Sigmoid colon (tissue), 4 donors: ENCODE measurements at regions not wholly inside any gene's neighbourhood (a gene's known extent, or its start where the extent isn't known, plus 50 kb on each side); places are given as distances from the start of the nearest gene placed in this dataset.

Source experiments
- CTCF ChIP-seq, 4 experiments: fragments of 450-650 bp in 3 of 4; fragments of 200-600 bp in 1 of 4; IDR thresholded peaks; one replicate each; pipeline ENCODE4 v1.5.1; 2016 to 2019; ENCODE audit warnings: antibody characterized with exemption in 4 of 4, mild to moderate bottlenecking in 3 of 4, moderate library complexity in 2 of 4
- EP300 ChIP-seq, 4 donors: sonication (generic); formaldehyde crosslinking; IDR thresholded peaks; one replicate each; pipeline ENCODE4 v1.6.1; 2017; ENCODE audit warnings: antibody characterized with exemption in 4 of 4
- POLR2A ChIP-seq, 2 donors: fragments of 450-650 bp; IDR thresholded peaks; one replicate each; pipeline ENCODE4 v1.6.1; 2016; ENCODE audit warnings: antibody characterized with exemption in 2 of 2, mild to moderate bottlenecking in 2 of 2, moderate library complexity in 2 of 2
- POLR2AphosphoS5 ChIP-seq, 4 donors: sonication (generic); formaldehyde crosslinking; IDR thresholded peaks; one replicate each; pipeline ENCODE4 v1.6.1; 2017; ENCODE audit warnings: antibody characterized with exemption in 4 of 4

GRCh38 chr1:29428997-29429396, 192.7 kb downstream of the PTPRU start:
- TF ChIP-seq CTCF (IDR thresholded peaks at IDR 0.05) (no peak), POLR2A (IDR thresholded peaks at IDR 0.05) (no peak), EP300 (IDR thresholded peaks at IDR 0.05) (no peak), POLR2AphosphoS5 (IDR thresholded peaks at IDR 0.05) (no peak)
